SIG-M5 treated with dmso at 0.1 percent for 504 hours (cell line): ENCODE measurements at regions not wholly inside any gene's neighbourhood (a gene's known extent, or its start where the extent isn't known, plus 50 kb on each side); places are given as distances from the start of the nearest gene placed in this dataset.
"Not testable (repeated sequence)": the region's sequence is repeated elsewhere in the genome, so short reads cannot be mapped to it uniquely, and the experiment has no call there.

ENCODE experiments used
- DNase-seq: peaks from one replicate; lab custom pipeline; 2025; ENCODE audit not compliant: unreplicated experiment; lab: John Stamatoyannopoulos, UW

GRCh38 chr10:124172181-124172916, 79.0 kb upstream of the CHST15 start:
- DNase-seq = no peak

- no peak for DNase-seq
Observed at GRCh38 chr10:124171561-124171960, 78.2 kb upstream of the CHST15 start.

- no peak for DNase-seq
Observed at GRCh38 chr10:124170631-124171030, 77.2 kb upstream of the CHST15 start.

- DNase-seq = no peak
Observed at GRCh38 chr10:124168991-124169802, 75.8 kb upstream of the CHST15 start.

GRCh38 chr10:124168581-124168980, 75.2 kb upstream of the CHST15 start:
- DNase-seq = no peak

GRCh38 chr10:124167925-124168324, 74.5 kb upstream of the CHST15 start:
- not testable (repeated sequence) for DNase-seq

- DNase-seq = no peak
Observed at GRCh38 chr10:124166431-124167125, 73.2 kb upstream of the CHST15 start.

GRCh38 chr10:124165827-124166226, 72.4 kb upstream of the CHST15 start:
- no peak for DNase-seq

GRCh38 chr10:124165311-124165710, 71.9 kb upstream of the CHST15 start:
- no peak for DNase-seq

GRCh38 chr10:124164264-124164663, 70.9 kb upstream of the CHST15 start:
- no peak for DNase-seq

GRCh38 chr10:124162774-124163354, 69.5 kb upstream of the CHST15 start:
- DNase-seq = no peak

- DNase-seq = no peak
Observed at GRCh38 chr10:124162136-124162535, 68.7 kb upstream of the CHST15 start.

GRCh38 chr10:124161601-124162000, 68.2 kb upstream of the CHST15 start:
- DNase-seq = no peak

- no peak for DNase-seq
Observed at GRCh38 chr10:124160943-124161582, 67.7 kb upstream of the CHST15 start.

GRCh38 chr10:124160176-124160575, 66.8 kb upstream of the CHST15 start:
- no peak for DNase-seq

- DNase-seq = no peak
Observed at GRCh38 chr10:124159153-124159552, 65.8 kb upstream of the CHST15 start.

GRCh38 chr10:124158592-124158991, 65.2 kb upstream of the CHST15 start:
- no peak for DNase-seq

- no peak for DNase-seq
Observed at GRCh38 chr10:124157271-124157681, 63.9 kb upstream of the CHST15 start.

- DNase-seq = no peak
Observed at GRCh38 chr10:124156524-124157260, 63.3 kb upstream of the CHST15 start.

GRCh38 chr10:124155781-124156435, 62.5 kb upstream of the CHST15 start:
- DNase-seq = no peak
